PC-3 (cell line): ENCODE measurements at regions not wholly inside any gene's neighbourhood (a gene's known extent, or its start where the extent isn't known, plus 50 kb on each side); places are given as distances from the start of the nearest gene placed in this dataset.

ENCODE experiments used
- ATAC-seq: fragments of 200-7000 bp; cut with Tn5 transposase; 2 replicates; pipeline ENCODE4 v1.9.1; 2020; ENCODE audit warnings: mild to moderate bottlenecking, moderate library complexity
- BruUV-seq: library from RNA; stranded (reverse); fragments of 400-500 nt; replicated peaks from 2 replicates; lab custom pipeline; 2021; lab: Mats Ljungman, UMichigan
- CTCF ChIA-PET: fragments of 300-600 bp; sonication (Branson Sonifier 250); formaldehyde crosslinking; loops from one replicate; lab custom pipeline; 2022; ENCODE audit warnings: antibody characterized with exemption; lab: Charles Lee
- POLR2A ChIA-PET: fragments of 300-600 bp; sonication (Branson Sonifier 250); formaldehyde crosslinking; loops from one replicate; lab custom pipeline; 2022; ENCODE audit warnings: antibody characterized with exemption; ENCODE audit not compliant: unreplicated experiment; lab: Charles Lee
- DNase-seq: peaks from one replicate; pipeline ENCODE4 v3.0.0-alpha.2; 2015
- H2AFZ ChIP-seq: fragments of 300-600 bp; sonication (generic); 2 replicates; pipeline ENCODE4 v1.6.0; 2016; ENCODE audit warnings: antibody characterized with exemption, low read length
- H3F3A ChIP-seq: fragments of 300-600 bp; sonication (generic); one replicate; pipeline ENCODE4 v1.6.0; 2017; ENCODE audit warnings: antibody characterized with exemption, low read length, control low read depth, mild to moderate bottlenecking; ENCODE audit not compliant: unreplicated experiment
- H3K27ac ChIP-seq: fragments of 300-600 bp; sonication (generic); 2 replicates; pipeline ENCODE4 v1.5.1; 2016; ENCODE audit warnings: mild to moderate bottlenecking, low read length
- H3K27me3 ChIP-seq: fragments of 300-600 bp; sonication (generic); 2 replicates; pipeline ENCODE4 v1.6.1; 2016; ENCODE audit warnings: low read length, mixed read lengths
- H3K36me3 ChIP-seq: fragments of 300-600 bp; sonication (generic); 2 replicates; pipeline ENCODE4 v1.6.1; 2016; ENCODE audit warnings: low read depth, mixed run types, low read length, mixed read lengths
- H3K4me1 ChIP-seq: fragments of 300-600 bp; sonication (generic); 2 replicates; pipeline ENCODE4 v1.5.1; 2016; ENCODE audit warnings: low read length; ENCODE audit not compliant: insufficient read depth
- H3K4me2 ChIP-seq: fragments of 300-600 bp; sonication (generic); 2 replicates; pipeline ENCODE4 v1.6.0; 2016; ENCODE audit warnings: low read length
- H3K4me3 ChIP-seq: fragments of 300-600 bp; sonication (generic); 2 replicates; pipeline ENCODE4 v1.5.1; 2016; ENCODE audit warnings: mild to moderate bottlenecking, low read length, mixed read lengths
- H3K79me2 ChIP-seq: fragments of 300-600 bp; sonication (generic); 2 replicates; pipeline ENCODE4 v1.6.1; 2017; ENCODE audit warnings: low read length, mixed read lengths
- H3K9ac ChIP-seq: fragments of 300-600 bp; sonication (generic); 2 replicates; pipeline ENCODE4 v1.6.0; 2016; ENCODE audit warnings: mild to moderate bottlenecking, low read length
- H3K9me2 ChIP-seq: fragments of 300-600 bp; sonication (generic); replicated peaks from 2 replicates; pipeline ENCODE4 v1.6.1; 2016; ENCODE audit warnings: mixed run types, low read length, mixed read lengths
- H3K9me3 ChIP-seq: fragments of 300-600 bp; sonication (generic); 2 replicates; pipeline ENCODE4 v1.6.1; 2016; ENCODE audit warnings: low read length, mixed read lengths
- H4K20me1 ChIP-seq: fragments of 300-600 bp; sonication (generic); 2 replicates; pipeline ENCODE4 v1.6.1; 2016; ENCODE audit warnings: low read length, mixed read lengths
- EZH2 ChIP-seq: fragments of 300-600 bp; sonication (generic); IDR thresholded peaks from one replicate; pipeline ENCODE4 v1.6.1; 2017; ENCODE audit warnings: antibody characterized with exemption, mild to moderate bottlenecking, low read length; ENCODE audit not compliant: unreplicated experiment
- EZH2phosphoT487 ChIP-seq: fragments of 300-600 bp; sonication (generic); IDR thresholded peaks from 2 replicates; pipeline ENCODE4 v1.6.1; 2018; ENCODE audit warnings: mild to moderate bottlenecking, antibody characterized with exemption, low read length, borderline replicate concordance
- intact Hi-C: fragments of 100-400 bp; cut with micrococcal nuclease; formaldehyde crosslinking; loops from 2 replicates; pipeline ENCODE4 v1.9.0; 2023
- TF ChIP-seq, protein P1 (sequence below): fragments of 300-600 bp; sonication (generic); conservative IDR thresholded peaks from 2 replicates; pipeline ENCODE4 v1.5.1; 2017; ENCODE audit warnings: antibody characterized with exemption, low read depth, mild to moderate bottlenecking, low read length

- no peak overlapping the region for H3K9ac ChIP-seq
- no peak overlapping the region for H2AFZ ChIP-seq
- H3K9me2 ChIP-seq, result no peaks in the 10 kb centered on the region
- H3K4me2 ChIP-seq, result no peak overlapping the region
- H3F3A ChIP-seq, result no peaks in the 10 kb centered on the region
- intact Hi-C loops, result no loop called here
- no peaks in the 10 kb centered on the region for H3K36me3 ChIP-seq
- peaks cover 7% of the 10 kb centered on the region; the same call in 1 of the 2 replicates for H3K4me1 ChIP-seq
- no peaks in the 10 kb centered on the region for H3K9me3 ChIP-seq
- no peaks in the 10 kb centered on the region for H4K20me1 ChIP-seq
- H3K4me3 ChIP-seq, result no peak overlapping the region
- POLR2A ChIA-PET, result no interaction called here
- H3K27ac ChIP-seq, result no peak overlapping the region
- no peak for ATAC-seq
- CTCF ChIA-PET, result no interaction called here
- BruUV-seq, result no TSS peak
- no peaks in the 10 kb centered on the region for H3K27me3 ChIP-seq
- H3K79me2 ChIP-seq, result no peaks in the 10 kb centered on the region
- TF ChIP-seq EZH2phosphoT487 (no peak), EZH2 (no peak)
- TF ChIP-seq, protein P1, sequence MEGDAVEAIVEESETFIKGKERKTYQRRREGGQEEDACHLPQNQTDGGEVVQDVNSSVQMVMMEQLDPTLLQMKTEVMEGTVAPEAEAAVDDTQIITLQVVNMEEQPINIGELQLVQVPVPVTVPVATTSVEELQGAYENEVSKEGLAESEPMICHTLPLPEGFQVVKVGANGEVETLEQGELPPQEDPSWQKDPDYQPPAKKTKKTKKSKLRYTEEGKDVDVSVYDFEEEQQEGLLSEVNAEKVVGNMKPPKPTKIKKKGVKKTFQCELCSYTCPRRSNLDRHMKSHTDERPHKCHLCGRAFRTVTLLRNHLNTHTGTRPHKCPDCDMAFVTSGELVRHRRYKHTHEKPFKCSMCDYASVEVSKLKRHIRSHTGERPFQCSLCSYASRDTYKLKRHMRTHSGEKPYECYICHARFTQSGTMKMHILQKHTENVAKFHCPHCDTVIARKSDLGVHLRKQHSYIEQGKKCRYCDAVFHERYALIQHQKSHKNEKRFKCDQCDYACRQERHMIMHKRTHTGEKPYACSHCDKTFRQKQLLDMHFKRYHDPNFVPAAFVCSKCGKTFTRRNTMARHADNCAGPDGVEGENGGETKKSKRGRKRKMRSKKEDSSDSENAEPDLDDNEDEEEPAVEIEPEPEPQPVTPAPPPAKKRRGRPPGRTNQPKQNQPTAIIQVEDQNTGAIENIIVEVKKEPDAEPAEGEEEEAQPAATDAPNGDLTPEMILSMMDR, result no peak
- no peak for DNase-seq
These were observed 833.3 kb downstream of the LTN1 start for GRCh38 chr21:28159396-28159795.

DNA sequence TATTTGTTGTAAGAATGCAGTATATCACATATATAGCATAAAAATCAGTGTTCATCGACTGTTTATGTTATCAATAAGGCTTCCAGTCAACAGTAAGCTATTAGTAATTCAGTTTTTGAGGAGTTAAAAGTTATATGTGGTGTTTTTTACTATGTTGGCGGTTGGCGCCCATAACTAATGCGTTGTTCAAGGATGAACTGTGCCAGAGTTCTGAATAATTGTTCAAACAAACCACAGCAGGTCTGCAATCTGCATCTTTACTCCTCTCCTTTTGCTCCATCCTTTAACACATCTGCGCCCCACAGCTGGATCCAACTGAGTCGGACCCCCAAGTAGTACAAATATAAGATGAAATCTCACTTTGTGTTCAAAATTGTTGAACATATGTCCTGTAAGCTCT lies 836.1 kb downstream of the LTN1 start:
- Histone ChIP-seq H4K20me1 (no peaks in the 10 kb centered on the region), H3K27ac (no peak overlapping the region), H3K4me2 (no peak overlapping the region), H3F3A (no peaks in the 10 kb centered on the region), H3K27me3 (no peaks in the 10 kb centered on the region), H3K4me3 (no peak overlapping the region), H3K9me3 (no peaks in the 10 kb centered on the region), H3K9me2 (no peaks in the 10 kb centered on the region), H3K4me1 (peaks cover 7% of the 10 kb centered on the region; the same call in 1 of the 2 replicates), H3K79me2 (no peaks in the 10 kb centered on the region), H3K9ac (no peak overlapping the region), H3K36me3 (no peaks in the 10 kb centered on the region), H2AFZ (no peak overlapping the region)
- ChIA-PET POLR2A (no interaction called here), CTCF (no interaction called here)
- intact Hi-C loops, result no loop called here
- DNase-seq (peak; percentile 56), ATAC-seq (peak; percentile 91)
- TF ChIP-seq EZH2, result no peak
- BruUV-seq, result no TSS peak

GRCh38 chr21:28154121-28154520 lies 838.6 kb downstream of the LTN1 start:
- intact Hi-C loops, result no loop called here

More at GRCh38 chr21:28154121-28154520, 838.6 kb downstream of the LTN1 start:
- Histone ChIP-seq H4K20me1 (no peaks in the 10 kb centered on the region), H2AFZ (no peak overlapping the region), H3K79me2 (no peaks in the 10 kb centered on the region), H3K9ac (no peak overlapping the region), H3K36me3 (no peaks in the 10 kb centered on the region), H3F3A (no peaks in the 10 kb centered on the region), H3K27me3 (no peaks in the 10 kb centered on the region), H3K27ac (no peak overlapping the region), H3K4me3 (no peak overlapping the region), H3K4me2 (no peak overlapping the region), H3K9me3 (no peaks in the 10 kb centered on the region), H3K4me1 (peaks cover 7% of the 10 kb centered on the region; the same call in 1 of the 2 replicates), H3K9me2 (no peaks in the 10 kb centered on the region)
- no TSS peak for BruUV-seq
- ATAC-seq (peak; percentile 65), DNase-seq (no peak)
- ChIA-PET CTCF (no interaction called here), POLR2A (no interaction called here)
- TF ChIP-seq EZH2phosphoT487, result no peak
- no peak for TF ChIP-seq EZH2
- TF ChIP-seq, protein P1, result no peak
